RWPE2 (cell line): ENCODE measurements at regions not wholly inside any gene's neighbourhood (a gene's known extent, or its start where the extent isn't known, plus 50 kb on each side); places are given as distances from the start of the nearest gene placed in this dataset.

ENCODE experiments used
- ATAC-seq: fragments of 200-7000 bp; cut with Tn5 transposase; 3 replicates; pipeline ENCODE4 v1.9.1; 2021; ENCODE audit warnings: low read depth
- DNase-seq: peaks from one replicate; pipeline ENCODE4 v3.0.0-alpha.2; 2020; ENCODE audit warnings: low spot score
- H3K27ac ChIP-seq: fragments of 450-650 bp; 2 replicates; pipeline ENCODE4 v1.5.1; 2017; ENCODE audit warnings: mild to moderate bottlenecking; ENCODE audit not compliant: poor library complexity, severe bottlenecking
- H3K27me3 ChIP-seq: fragments of 250-450 bp; sonication (Bioruptor Pico); 2 replicates; pipeline ENCODE4 v1.5.1; 2021; ENCODE audit warnings: mild to moderate bottlenecking, moderate library complexity; ENCODE audit not compliant: insufficient read depth, poor library complexity, severe bottlenecking
- H3K36me3 ChIP-seq: fragments of 250-450 bp; sonication (Bioruptor Pico); 2 replicates; pipeline ENCODE4 v1.5.1; 2020; ENCODE audit warnings: low read depth, mild to moderate bottlenecking, moderate library complexity
- H3K4me1 ChIP-seq: fragments of 250-450 bp; sonication (Bioruptor Pico); 2 replicates; pipeline ENCODE4 v1.5.1; 2021; ENCODE audit warnings: mild to moderate bottlenecking, moderate library complexity; ENCODE audit not compliant: insufficient read depth, poor library complexity, severe bottlenecking
- H3K4me3 ChIP-seq: fragments of 250-450 bp; sonication (Bioruptor Pico); 2 replicates; pipeline ENCODE4 v1.5.1; 2021; ENCODE audit warnings: mild to moderate bottlenecking, moderate library complexity; ENCODE audit not compliant: severe bottlenecking
- H3K9me3 ChIP-seq: fragments of 250-450 bp; sonication (Bioruptor Pico); 2 replicates; pipeline ENCODE4 v1.5.1; 2021; ENCODE audit warnings: mild to moderate bottlenecking, moderate library complexity; ENCODE audit not compliant: severe bottlenecking
- TF ChIP-seq, protein P1 (sequence below): fragments of 450-650 bp; IDR thresholded peaks from one replicate; pipeline ENCODE4 v1.5.1; 2017; ENCODE audit warnings: mild to moderate bottlenecking, moderate library complexity; ENCODE audit not compliant: poor library complexity, severe bottlenecking

DNA sequence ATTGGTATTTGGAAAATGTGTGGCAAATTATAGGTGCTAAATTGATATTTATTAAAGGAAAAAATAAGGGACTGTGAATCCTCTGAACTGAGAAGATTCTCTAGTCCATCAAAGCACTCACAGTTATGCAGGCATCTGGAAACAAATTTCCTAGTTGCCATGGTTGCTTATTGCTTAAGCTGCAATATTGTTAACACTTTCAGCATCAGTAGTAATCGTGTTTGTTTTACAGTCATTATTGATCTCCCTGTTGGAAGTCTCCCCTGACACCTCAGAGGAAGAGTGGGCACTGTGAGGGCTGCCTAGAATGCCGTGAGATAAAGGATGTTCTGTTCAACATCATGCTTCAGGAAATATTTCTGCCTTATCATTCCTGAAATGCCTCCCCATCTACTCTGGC lies 2004.3 kb upstream of the ADGRL3 start:
- H3K27me3 ChIP-seq, result no peaks in the 10 kb centered on the region
- no peak overlapping the region for H3K27ac ChIP-seq
- no peak for DNase-seq
- TF ChIP-seq, protein P1, sequence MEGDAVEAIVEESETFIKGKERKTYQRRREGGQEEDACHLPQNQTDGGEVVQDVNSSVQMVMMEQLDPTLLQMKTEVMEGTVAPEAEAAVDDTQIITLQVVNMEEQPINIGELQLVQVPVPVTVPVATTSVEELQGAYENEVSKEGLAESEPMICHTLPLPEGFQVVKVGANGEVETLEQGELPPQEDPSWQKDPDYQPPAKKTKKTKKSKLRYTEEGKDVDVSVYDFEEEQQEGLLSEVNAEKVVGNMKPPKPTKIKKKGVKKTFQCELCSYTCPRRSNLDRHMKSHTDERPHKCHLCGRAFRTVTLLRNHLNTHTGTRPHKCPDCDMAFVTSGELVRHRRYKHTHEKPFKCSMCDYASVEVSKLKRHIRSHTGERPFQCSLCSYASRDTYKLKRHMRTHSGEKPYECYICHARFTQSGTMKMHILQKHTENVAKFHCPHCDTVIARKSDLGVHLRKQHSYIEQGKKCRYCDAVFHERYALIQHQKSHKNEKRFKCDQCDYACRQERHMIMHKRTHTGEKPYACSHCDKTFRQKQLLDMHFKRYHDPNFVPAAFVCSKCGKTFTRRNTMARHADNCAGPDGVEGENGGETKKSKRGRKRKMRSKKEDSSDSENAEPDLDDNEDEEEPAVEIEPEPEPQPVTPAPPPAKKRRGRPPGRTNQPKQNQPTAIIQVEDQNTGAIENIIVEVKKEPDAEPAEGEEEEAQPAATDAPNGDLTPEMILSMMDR, result no peak
- no peaks in the 10 kb centered on the region for H3K36me3 ChIP-seq
- H3K9me3 ChIP-seq, result no peaks in the 10 kb centered on the region
- no peak for ATAC-seq
- no peak overlapping the region for H3K4me3 ChIP-seq
- no peaks in the 10 kb centered on the region for H3K4me1 ChIP-seq

GRCh38 chr4:59200992-59201391 lies 1999.1 kb upstream of the ADGRL3 start:
- ATAC-seq (no peak), DNase-seq (no peak)
- H3K36me3 ChIP-seq, result no peaks in the 10 kb centered on the region
- no peaks in the 10 kb centered on the region for H3K4me1 ChIP-seq
- H3K27me3 ChIP-seq, result no peaks in the 10 kb centered on the region
- H3K27ac ChIP-seq, result no peak overlapping the region
- no peak overlapping the region for H3K4me3 ChIP-seq
- H3K9me3 ChIP-seq, result no peaks in the 10 kb centered on the region
- TF ChIP-seq, protein P1, result no peak

DNA sequence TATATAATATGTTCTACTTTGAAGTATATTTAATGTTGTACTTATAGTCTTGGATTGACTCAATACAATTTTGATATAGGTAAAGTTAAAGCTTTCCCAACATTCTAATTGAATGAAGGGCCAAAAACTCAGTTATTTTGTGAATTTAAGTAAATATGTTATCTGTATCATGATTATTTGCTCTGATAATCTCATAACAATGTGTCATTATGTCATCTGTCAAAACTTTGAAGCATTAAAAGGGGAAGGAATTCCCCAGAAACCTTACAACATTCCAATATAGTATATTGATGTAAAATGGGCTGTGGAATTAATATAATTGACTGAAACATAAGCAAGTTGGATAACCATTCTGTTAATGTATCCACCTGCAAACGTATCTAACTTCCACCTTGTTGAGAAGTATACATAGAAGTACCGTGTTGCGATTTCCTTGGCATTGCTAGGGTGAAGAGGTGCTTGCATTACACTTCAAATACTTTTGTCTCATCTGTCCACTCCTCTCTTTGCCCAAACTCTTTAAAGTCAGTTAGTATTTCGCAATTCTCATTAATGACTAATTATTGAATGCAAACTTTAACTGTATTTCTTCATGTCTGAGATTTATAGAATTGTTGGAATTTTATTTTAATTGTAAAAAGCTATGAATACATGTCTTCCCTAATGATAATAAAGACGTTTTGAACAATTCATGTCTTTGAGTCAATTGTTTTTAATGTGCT lies 1982.1 kb upstream of the ADGRL3 start:
- Histone ChIP-seq H3K27me3 (peaks cover 5% of the 10 kb centered on the region), H3K4me1 (no peaks in the 10 kb centered on the region), H3K27ac (no peak overlapping the region), H3K36me3 (no peaks in the 10 kb centered on the region), H3K9me3 (no peaks in the 10 kb centered on the region), H3K4me3 (no peak overlapping the region)
- DNase-seq (no peak), ATAC-seq (no peak)
- TF ChIP-seq, protein P1, result no peak

GRCh38 chr4:59222221-59222620 lies 1977.9 kb upstream of the ADGRL3 start:
- Histone ChIP-seq H3K27me3 (peaks cover 5% of the 10 kb centered on the region), H3K27ac (no peak overlapping the region), H3K9me3 (no peaks in the 10 kb centered on the region), H3K4me1 (no peaks in the 10 kb centered on the region), H3K4me3 (no peak overlapping the region), H3K36me3 (no peaks in the 10 kb centered on the region)
- TF ChIP-seq, protein P1, result no peak
- ATAC-seq, result no peak
- no peak for DNase-seq

DNA sequence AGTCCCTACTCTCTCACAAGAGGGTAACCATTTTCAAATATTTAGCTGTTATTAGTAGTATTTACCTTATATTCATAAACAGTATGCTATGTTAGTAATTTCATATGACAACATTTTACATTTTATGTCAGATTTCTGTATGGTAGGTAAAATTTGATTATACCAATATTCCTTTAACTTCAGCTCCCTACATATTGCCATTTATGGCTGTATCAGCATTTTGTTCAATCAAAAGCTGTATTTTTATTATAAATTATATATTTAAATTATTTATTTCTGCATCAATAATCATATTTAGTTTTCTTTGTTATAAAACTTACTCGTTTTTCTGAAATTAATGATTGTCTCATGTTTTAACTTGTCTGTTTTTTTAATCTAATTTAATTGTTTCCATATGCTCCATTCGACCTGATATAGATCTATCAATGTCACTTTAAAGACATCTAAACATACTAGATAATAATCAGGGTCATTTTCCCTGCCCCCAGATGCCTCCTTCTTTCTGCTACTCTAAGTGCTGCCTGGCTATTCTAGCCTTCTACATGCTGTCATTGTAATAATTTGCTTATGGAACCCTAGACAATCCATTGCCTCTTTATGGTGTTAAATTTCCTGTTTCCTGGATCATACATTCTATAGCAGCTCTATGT lies 1976.7 kb upstream of the ADGRL3 start:
- Histone ChIP-seq H3K36me3 (no peaks in the 10 kb centered on the region), H3K27ac (no peak overlapping the region), H3K4me3 (no peak overlapping the region), H3K27me3 (peaks cover 5% of the 10 kb centered on the region), H3K4me1 (no peaks in the 10 kb centered on the region), H3K9me3 (no peaks in the 10 kb centered on the region)
- ATAC-seq (no peak), DNase-seq (no peak)
- TF ChIP-seq, protein P1, result no peak
